RWPE1 (cell line): ENCODE measurements at regions not wholly inside any gene's neighbourhood (a gene's known extent, or its start where the extent isn't known, plus 50 kb on each side); places are given as distances from the start of the nearest gene placed in this dataset.

Source experiments
- CTCF ChIA-PET: fragments of 350-600 bp; sonication (Branson Sonifier 250); formaldehyde crosslinking; extraction: SDS; loops from one replicate; lab custom pipeline; 2021; lab: Yijun Ruan, JAX
- POLR2A ChIA-PET: fragments of 400-600 bp; formaldehyde crosslinking; extraction: SDS; loops from one replicate; lab custom pipeline; 2020; ENCODE audit warnings: antibody characterized with exemption; ENCODE audit not compliant: low non-redundant PET; lab: Yijun Ruan, JAX
- DNase-seq: peaks from one replicate; pipeline ENCODE4 v3.0.0; 2012; ENCODE audit warnings: low spot score
- H3K27ac ChIP-seq: fragments of 450-650 bp; 2 replicates; pipeline ENCODE4 v1.5.1; 2017
- CTCF ChIP-seq: fragments of 450-650 bp; conservative IDR thresholded peaks from 2 replicates; pipeline ENCODE4 v1.5.1; 2017; ENCODE audit warnings: low read depth, mild to moderate bottlenecking

DNA sequence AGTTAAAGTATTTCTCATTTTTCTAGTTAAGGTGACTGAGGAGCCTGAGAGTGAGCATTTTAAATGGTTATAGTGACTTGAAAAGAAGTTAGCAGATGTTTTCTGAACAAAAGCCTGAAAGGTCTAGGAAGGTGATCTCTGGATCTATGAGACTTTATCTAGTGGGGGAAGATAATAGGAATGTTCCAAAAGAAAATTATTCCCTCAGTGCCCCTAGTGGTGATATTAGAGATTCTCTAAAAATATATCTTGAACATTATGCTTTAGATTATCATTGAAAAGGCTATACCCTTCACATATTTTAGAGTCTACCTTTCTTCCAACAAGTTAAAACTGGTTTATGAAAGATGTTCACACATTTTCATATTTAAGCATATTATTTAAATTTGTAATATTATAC, 69.0 kb upstream of the SPANXN1 start:
- POLR2A ChIA-PET: no interaction called here
- no peak overlapping the region for H3K27ac ChIP-seq
- TF ChIP-seq CTCF: no peak; the same call in 1 of the 2 replicates
- CTCF ChIA-PET: no interaction called here
- DNase-seq: peak; percentile 1

DNA sequence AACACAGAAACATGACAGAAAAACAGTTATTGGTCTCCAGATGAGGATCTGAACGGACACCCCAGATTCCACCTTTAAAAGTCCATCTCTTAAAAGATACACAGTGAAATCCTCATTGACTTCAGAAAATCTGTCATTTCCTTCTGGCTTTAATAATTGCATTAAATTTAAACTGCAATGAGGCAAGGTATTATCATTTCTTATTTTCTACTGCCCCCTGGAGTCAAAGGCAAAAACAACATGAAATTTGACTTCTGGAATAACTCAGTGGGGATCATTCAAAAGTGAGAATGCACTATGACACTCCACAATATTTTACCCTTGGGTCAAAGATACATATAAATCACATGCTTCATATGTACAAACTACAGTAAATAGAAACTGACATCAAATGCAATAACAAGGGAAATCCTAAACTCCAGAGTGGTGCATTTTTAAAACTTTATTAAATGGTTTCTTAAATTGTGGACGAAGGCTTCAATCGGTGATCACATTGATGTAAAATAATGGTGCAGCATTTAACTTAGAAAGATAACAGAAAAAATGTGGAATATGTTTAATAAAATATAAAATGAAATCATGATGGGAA, 56.4 kb upstream of the SPANXN1 start:
- peak; percentile 1 for DNase-seq
- ChIA-PET CTCF (no interaction called here), POLR2A (no interaction called here)
- peak; percentile 32 for TF ChIP-seq CTCF
- H3K27ac ChIP-seq: no peak overlapping the region
